ENCODE measurements at regions not wholly inside any gene's neighbourhood (a gene's known extent, or its start where the extent isn't known, plus 50 kb on each side); places are given as distances from the start of the nearest gene placed in this dataset.

GRCh38 chr7:41207141-41207540, 495.7 kb downstream of the INHBA start (continued):
- TF ChIP-seq SIRT6 (IDR thresholded peaks at IDR 0.05; ENCODE audit: low read length) (no peak), POU5F1 (IDR thresholded peaks at IDR 0.05; ENCODE audit: low read depth, low read length) (no peak), CEBPB (IDR thresholded peaks at IDR 0.05; ENCODE audit: low read depth, low read length) (no peak), BRCA1 (IDR thresholded peaks at IDR 0.05; ENCODE audit: low read depth, low read length) (no peak), SP1 (IDR thresholded peaks at IDR 0.05; ENCODE audit: low read depth, low read length) (no peak), E2F6 (IDR thresholded peaks at IDR 0.05) (peak; percentile 59), ZNF274 (IDR thresholded peaks at IDR 0.05; ENCODE audit: borderline replicate concordance, extremely low read depth, low read length) (no peak), TBP (IDR thresholded peaks at IDR 0.05; ENCODE audit: low read depth, low read length) (no peak), EP300 (IDR thresholded peaks at IDR 0.05; ENCODE audit: borderline replicate concordance in 1 of 2, low read depth in 2 of 2, low read length in 2 of 2) (no peak), EGR1 (IDR thresholded peaks at IDR 0.05; ENCODE audit: borderline replicate concordance, low read depth, low read length) (no peak), NANOG (IDR thresholded peaks at IDR 0.05; ENCODE audit: insufficient read depth, low read depth, low read length, poor library complexity, severe bottlenecking) (no peak), KDM5A (IDR thresholded peaks at IDR 0.05; ENCODE audit: low read length) (no peak), SUZ12 (IDR thresholded peaks at IDR 0.05; ENCODE audit: low read length) (no peak), GTF2F1 (IDR thresholded peaks at IDR 0.05; ENCODE audit: borderline replicate concordance, low read depth, low read length) (no peak)
- TF ChIP-seq, protein P1, sequence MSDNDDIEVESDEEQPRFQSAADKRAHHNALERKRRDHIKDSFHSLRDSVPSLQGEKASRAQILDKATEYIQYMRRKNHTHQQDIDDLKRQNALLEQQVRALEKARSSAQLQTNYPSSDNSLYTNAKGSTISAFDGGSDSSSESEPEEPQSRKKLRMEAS (IDR thresholded peaks at IDR 0.05): peak; percentile 56
- TF ChIP-seq, protein P2, sequence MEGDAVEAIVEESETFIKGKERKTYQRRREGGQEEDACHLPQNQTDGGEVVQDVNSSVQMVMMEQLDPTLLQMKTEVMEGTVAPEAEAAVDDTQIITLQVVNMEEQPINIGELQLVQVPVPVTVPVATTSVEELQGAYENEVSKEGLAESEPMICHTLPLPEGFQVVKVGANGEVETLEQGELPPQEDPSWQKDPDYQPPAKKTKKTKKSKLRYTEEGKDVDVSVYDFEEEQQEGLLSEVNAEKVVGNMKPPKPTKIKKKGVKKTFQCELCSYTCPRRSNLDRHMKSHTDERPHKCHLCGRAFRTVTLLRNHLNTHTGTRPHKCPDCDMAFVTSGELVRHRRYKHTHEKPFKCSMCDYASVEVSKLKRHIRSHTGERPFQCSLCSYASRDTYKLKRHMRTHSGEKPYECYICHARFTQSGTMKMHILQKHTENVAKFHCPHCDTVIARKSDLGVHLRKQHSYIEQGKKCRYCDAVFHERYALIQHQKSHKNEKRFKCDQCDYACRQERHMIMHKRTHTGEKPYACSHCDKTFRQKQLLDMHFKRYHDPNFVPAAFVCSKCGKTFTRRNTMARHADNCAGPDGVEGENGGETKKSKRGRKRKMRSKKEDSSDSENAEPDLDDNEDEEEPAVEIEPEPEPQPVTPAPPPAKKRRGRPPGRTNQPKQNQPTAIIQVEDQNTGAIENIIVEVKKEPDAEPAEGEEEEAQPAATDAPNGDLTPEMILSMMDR (IDR thresholded peaks at IDR 0.05; ENCODE audit: control extremely low read depth in 1 of 3, insufficient read depth in 1 of 3, low read depth in 1 of 3, low read length in 3 of 3): peak; percentile 42 to 48 (median 44)
